Activated naive CD8-positive, alpha-beta T cell treated with anti-CD3 and anti-CD28 coated beads, Interleukin-2, amount 10 ng/mL, durations not matched to agents 7 days and 5 days (primary cell): ENCODE measurements at regions not wholly inside any gene's neighbourhood (a gene's known extent, or its start where the extent isn't known, plus 50 kb on each side); places are given as distances from the start of the nearest gene placed in this dataset.

Experiments
- ATAC-seq: fragments of 150-1000 bp; cut with Tn5 transposase; one replicate; pipeline ENCODE4 v1.10.0; 2021; ENCODE audit warnings: low read depth, moderate library complexity
- POLR2A ChIA-PET: fragments of 350-600 bp; sonication (Branson Sonifier 250); formaldehyde crosslinking; loops from one replicate; lab custom pipeline; 2021; ENCODE audit warnings: antibody characterized with exemption; lab: Charles Lee
- DNase-seq: peaks from one replicate; pipeline ENCODE4 v3.0.0; 2021
- H3K27ac Mint-ChIP-seq: one replicate; pipeline ENCODE4 v1.8.0; 2022; ENCODE audit warnings: mild to moderate bottlenecking, mixed read lengths
- H3K27me3 Mint-ChIP-seq: one replicate; pipeline ENCODE4 v1.8.0; 2022; ENCODE audit warnings: mild to moderate bottlenecking, moderate library complexity, mixed read lengths
- H3K36me3 Mint-ChIP-seq: one replicate; pipeline ENCODE4 v1.8.0; 2021; ENCODE audit warnings: mild to moderate bottlenecking, mixed read lengths
- H3K4me1 Mint-ChIP-seq: one replicate; pipeline ENCODE4 v1.8.0; 2021; ENCODE audit warnings: mixed read lengths
- H3K4me3 Mint-ChIP-seq: one replicate; pipeline ENCODE4 v1.8.0; 2022; ENCODE audit warnings: mild to moderate bottlenecking, moderate library complexity, mixed read lengths
- H3K9me3 Mint-ChIP-seq: one replicate; pipeline ENCODE4 v1.8.0; 2021; ENCODE audit warnings: mixed read lengths

DNA sequence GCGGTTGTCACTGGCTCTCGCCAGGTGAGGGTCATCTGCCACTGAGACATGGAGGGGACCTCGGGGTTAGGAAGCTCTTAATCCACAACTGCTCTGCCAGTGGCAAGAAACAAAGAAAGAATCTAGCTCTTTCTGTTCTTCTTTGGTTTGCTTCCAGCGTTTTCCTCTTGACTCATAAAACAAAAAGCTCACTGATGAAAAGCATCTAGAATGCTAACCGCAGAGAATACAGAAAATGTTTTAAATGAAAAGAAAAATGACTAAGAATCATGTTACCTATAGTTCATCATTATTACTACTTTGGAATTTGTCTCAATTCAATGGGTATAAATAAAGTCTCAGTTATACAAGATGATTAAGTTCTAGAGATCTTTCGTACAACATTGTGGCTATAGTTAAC lies 274.8 kb upstream of the TENM3 start:
- POLR2A ChIA-PET = no interaction called here
- Mint-ChIP-seq H3K36me3 (no peaks in the 10 kb centered on the region), H3K27me3 (no peaks in the 10 kb centered on the region), H3K9me3 (no peaks in the 10 kb centered on the region), H3K27ac (no peak overlapping the region), H3K4me1 (no peaks in the 10 kb centered on the region), H3K4me3 (no peak overlapping the region)
- DNase-seq (no peak), ATAC-seq (no peak)

DNA sequence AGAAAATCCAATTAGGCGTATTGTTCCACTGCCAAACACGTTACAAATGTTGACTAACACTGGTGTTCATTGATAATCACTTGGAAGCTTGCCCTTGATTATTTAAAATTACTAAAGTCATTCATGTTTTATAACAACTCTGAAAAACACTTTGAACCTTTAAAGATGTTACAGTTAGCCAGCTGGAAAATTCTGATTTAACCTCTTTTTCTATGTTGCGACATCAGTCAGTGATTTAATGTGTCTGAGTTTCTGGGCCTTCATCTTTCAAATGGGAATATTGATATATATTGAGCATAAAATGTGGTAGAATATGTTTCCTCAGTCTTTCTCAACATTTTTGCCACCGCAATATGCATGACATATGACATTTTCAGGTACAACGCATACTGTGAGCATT lies 274.1 kb upstream of the TENM3 start:
- no peak overlapping the region for H3K27ac Mint-ChIP-seq
- H3K9me3 Mint-ChIP-seq = no peaks in the 10 kb centered on the region
- POLR2A ChIA-PET = no interaction called here
- no peaks in the 10 kb centered on the region for H3K4me1 Mint-ChIP-seq
- ATAC-seq = no peak
- H3K27me3 Mint-ChIP-seq = no peaks in the 10 kb centered on the region
- no peaks in the 10 kb centered on the region for H3K36me3 Mint-ChIP-seq
- H3K4me3 Mint-ChIP-seq = no peak overlapping the region
- DNase-seq = no peak

DNA sequence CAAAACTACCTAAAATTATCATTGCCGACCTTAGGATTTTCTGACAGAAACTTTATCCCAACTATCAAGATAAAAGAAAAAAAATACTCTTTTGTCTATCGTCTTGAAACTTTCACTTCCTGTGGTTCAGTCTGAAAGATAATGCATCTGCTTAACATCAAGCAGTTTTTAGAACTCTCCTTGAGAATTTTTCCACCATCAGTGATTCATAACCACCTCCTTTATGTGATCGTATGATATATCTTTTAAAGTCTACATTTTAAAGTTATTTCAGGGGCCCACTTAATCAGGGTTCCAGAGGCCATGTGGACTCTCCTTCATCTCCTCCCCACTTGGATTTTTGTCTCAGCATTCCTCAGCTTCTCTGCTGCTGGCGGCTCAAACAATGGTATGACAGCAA lies 272.8 kb upstream of the TENM3 start:
- Mint-ChIP-seq H3K4me1 (no peaks in the 10 kb centered on the region), H3K27me3 (no peaks in the 10 kb centered on the region)

DNA sequence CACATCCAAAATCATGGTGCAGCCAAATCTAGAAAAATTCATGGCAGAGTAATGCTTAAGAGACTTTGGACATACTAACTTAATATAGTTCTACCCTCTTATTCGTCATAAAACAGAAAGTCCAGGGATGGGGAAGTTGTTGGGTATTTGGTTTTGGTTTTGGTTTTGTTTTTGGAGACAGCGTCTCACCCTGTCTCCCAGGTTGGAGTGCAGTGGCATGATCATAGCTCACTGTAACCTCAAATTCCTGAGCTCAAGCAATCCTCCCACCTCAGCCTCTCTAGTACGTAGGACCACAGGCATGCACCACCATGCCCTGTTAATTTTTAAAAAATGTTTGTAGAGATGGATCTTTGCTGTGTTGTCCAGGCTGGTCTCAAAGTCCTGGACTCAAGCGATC lies 271.8 kb upstream of the TENM3 start:
- no peaks in the 10 kb centered on the region for H3K36me3 Mint-ChIP-seq
- POLR2A ChIA-PET = no interaction called here
- no peak for DNase-seq
- H3K9me3 Mint-ChIP-seq = no peaks in the 10 kb centered on the region
- ATAC-seq = no peak
- H3K4me3 Mint-ChIP-seq = peak overlapping the region; percentile 58
- H3K27ac Mint-ChIP-seq = no peak overlapping the region
- H3K4me1 Mint-ChIP-seq = no peaks in the 10 kb centered on the region
- no peaks in the 10 kb centered on the region for H3K27me3 Mint-ChIP-seq

More for the DNA sequence above, 272.8 kb upstream of the TENM3 start:
- Mint-ChIP-seq H3K9me3 (no peaks in the 10 kb centered on the region), H3K4me3 (no peak overlapping the region), H3K27ac (no peak overlapping the region), H3K36me3 (no peaks in the 10 kb centered on the region)
- POLR2A ChIA-PET = interaction anchor here (0.7 kb wide), 1 partner anchor 16 kb away, joined by 3 read pairs; no protein-coding TSS in a partner anchor
- DNase-seq (no peak), ATAC-seq (no peak)

DNA sequence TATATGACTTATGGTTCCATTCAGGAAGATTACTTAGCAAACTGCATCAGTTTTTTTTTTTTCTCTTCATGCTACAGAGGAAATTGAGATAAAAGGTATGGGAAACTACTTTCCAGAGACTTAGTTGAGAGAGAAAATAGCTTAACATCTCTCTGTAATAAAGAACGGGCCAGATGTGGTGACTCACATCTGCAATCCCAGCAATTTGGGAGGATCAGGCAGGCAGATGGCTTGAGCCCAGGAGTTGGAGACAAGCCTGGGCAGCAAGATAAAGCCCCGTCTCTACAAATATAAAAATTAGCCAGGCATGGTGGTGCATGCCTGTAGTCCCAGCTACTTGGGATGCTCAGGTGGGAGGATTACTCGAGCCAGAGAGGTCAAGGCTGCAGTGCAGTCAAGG lies 271.2 kb upstream of the TENM3 start:
- H3K27me3 Mint-ChIP-seq = no peaks in the 10 kb centered on the region
- H3K36me3 Mint-ChIP-seq = no peaks in the 10 kb centered on the region
- DNase-seq = no peak
- no peak for ATAC-seq
- no peak overlapping the region for H3K4me3 Mint-ChIP-seq
- POLR2A ChIA-PET = no interaction called here
- no peaks in the 10 kb centered on the region for H3K4me1 Mint-ChIP-seq
- H3K9me3 Mint-ChIP-seq = peaks cover 2% of the 10 kb centered on the region
- H3K27ac Mint-ChIP-seq = no peak overlapping the region

DNA sequence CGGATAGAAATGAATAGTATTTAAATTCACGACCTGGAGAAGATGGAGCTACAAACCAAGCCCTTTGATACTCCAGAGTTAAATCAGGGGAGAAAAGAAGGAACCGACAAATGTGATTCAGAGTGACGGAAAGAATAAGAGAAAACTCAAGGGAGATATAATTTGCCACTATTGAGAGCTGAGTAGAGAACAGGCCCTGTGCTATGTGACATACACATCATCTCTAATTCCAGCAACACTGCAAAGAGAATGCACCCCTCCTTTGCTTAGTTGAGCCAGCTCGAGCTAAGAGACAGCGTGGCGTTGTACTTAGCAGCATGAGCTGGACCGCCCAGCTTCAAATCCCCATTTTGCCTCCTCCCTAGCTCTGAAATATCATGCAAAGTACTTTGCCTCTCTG lies 266.4 kb upstream of the TENM3 start:
- Mint-ChIP-seq H3K27me3 (no peaks in the 10 kb centered on the region), H3K4me1 (no peaks in the 10 kb centered on the region), H3K27ac (no peak overlapping the region), H3K9me3 (peaks cover 2% of the 10 kb centered on the region), H3K4me3 (no peak overlapping the region), H3K36me3 (no peaks in the 10 kb centered on the region)
- DNase-seq = no peak
- ATAC-seq = no peak
- POLR2A ChIA-PET = no interaction called here

DNA sequence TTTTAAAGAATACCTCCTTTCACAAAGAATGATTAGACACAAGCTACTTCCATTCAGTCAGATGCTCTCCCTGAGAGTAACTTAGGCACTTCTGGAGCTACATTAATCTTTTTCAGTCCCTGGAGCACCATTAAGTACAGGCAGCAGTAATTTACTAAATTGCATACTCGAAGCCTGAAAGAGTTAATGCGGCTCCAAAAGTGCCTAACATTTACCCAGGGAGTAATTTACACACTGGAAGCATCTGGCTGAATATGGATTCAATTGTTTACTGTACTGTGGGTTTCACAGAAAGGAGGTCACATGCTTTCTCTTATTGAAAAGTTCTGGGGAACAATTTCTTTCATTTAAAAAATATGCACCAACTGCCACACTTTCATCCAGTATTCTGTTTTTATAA lies 260.8 kb upstream of the TENM3 start:
- Mint-ChIP-seq H3K9me3 (no peaks in the 10 kb centered on the region), H3K4me1 (no peaks in the 10 kb centered on the region), H3K27ac (no peak overlapping the region), H3K4me3 (no peak overlapping the region), H3K36me3 (no peaks in the 10 kb centered on the region), H3K27me3 (no peaks in the 10 kb centered on the region)
- ATAC-seq (no peak), DNase-seq (no peak)
- POLR2A ChIA-PET = no interaction called here

DNA sequence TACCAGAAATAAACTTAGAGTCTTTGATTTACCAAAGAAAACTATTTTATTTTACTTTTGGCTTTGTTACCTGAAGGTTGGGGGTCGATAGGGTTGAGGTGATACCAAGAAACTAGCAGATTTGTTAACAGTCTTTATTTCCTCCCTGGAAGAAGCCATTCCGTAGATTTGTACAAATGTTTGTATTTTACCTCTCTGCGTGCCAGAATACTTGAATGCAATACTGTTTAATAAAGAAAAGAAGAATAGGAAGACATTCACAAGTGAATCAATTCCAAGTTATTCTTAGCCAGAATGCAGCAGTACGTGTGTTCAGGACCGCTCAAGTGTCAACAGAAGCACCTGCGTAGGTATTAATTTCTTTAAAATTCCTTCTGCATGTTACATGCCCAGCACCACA lies 260.3 kb upstream of the TENM3 start:
- no peak for ATAC-seq
- POLR2A ChIA-PET = no interaction called here
- H3K9me3 Mint-ChIP-seq = no peaks in the 10 kb centered on the region
- H3K4me1 Mint-ChIP-seq = no peaks in the 10 kb centered on the region
- H3K27me3 Mint-ChIP-seq = no peaks in the 10 kb centered on the region
- H3K36me3 Mint-ChIP-seq = no peaks in the 10 kb centered on the region
- H3K4me3 Mint-ChIP-seq = no peak overlapping the region
- no peak for DNase-seq
- H3K27ac Mint-ChIP-seq = no peak overlapping the region

DNA sequence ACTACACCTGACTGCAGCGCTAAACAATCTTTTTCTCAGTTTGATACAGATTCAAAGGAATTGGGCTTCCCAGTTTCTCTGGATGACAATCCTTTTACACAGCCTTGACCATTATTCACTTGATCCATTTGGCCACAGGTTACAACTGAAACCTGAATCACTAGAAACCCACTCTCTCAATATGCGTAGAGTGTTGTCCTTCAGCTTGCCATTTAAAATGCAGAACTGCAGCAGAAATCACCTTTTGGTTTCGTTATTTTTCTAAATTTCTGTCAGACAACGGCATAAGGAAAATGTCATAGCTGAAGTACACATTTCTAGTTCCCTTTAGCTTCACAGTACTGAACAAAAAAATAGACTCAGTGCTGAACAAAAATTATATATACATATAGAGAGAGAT lies 255.8 kb upstream of the TENM3 start:
- Mint-ChIP-seq H3K4me1 (no peaks in the 10 kb centered on the region), H3K4me3 (no peak overlapping the region), H3K27me3 (no peaks in the 10 kb centered on the region), H3K9me3 (no peaks in the 10 kb centered on the region), H3K36me3 (no peaks in the 10 kb centered on the region), H3K27ac (no peak overlapping the region)
- POLR2A ChIA-PET = no interaction called here
- ATAC-seq (no peak), DNase-seq (no peak)

DNA sequence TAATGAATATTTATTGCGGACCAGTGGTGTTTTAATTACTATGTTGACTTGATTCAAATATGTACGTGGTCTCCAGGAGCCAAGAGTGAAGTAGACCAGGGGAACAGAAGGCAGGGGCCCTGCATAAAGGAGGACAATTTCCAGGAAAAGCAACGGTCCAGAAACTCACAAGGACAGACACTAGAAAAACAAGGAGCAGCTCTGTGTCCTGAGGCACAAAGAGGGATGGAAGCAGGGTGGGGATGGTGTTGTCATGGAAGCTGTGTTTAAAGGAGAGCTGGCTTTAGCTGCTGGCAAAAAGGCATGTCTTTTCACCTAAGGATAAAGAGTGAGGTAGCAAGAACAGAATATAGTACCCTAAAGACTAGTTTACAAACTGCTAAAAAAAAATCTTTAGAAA lies 254.1 kb upstream of the TENM3 start:
- no peak for DNase-seq
- ATAC-seq = no peak
- POLR2A ChIA-PET = no interaction called here
- no peaks in the 10 kb centered on the region for H3K4me1 Mint-ChIP-seq
- no peaks in the 10 kb centered on the region for H3K36me3 Mint-ChIP-seq
- no peak overlapping the region for H3K27ac Mint-ChIP-seq
- H3K27me3 Mint-ChIP-seq = no peaks in the 10 kb centered on the region
- H3K9me3 Mint-ChIP-seq = no peaks in the 10 kb centered on the region
- H3K4me3 Mint-ChIP-seq = no peak overlapping the region

DNA sequence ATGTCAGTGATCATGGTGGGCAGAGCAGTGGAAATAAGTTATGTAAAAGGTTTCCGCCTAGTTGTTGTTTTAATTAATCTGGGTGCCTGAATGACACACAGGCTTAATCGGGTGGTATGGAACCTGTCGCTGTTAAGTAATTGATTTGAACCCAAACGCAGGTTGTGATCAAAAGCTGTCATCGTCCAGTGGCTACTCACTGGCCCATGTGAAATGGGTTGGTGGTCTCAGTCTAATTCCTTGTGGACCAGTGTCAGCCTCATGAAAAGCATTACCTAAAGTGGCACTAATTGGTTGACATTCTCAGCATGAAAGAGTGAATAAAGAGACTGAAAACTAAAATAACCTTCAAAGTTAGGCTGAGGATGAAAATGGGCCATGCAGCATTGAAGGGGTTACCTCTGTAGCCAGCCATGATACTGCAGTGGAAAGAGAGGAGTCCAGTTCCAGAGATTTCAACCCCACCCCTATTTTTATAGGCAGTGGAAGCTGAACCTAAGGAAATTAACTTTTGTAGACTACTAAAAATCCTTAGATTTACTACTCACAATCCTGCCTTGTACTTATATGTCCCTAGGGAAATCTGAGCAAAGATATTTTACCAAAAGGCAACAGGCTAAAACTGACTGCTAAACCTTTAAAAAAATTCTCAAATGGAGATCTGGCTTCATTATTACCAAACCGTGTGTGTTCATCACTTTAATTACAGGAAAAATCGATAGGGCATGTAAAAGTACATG lies 251.7 kb upstream of the TENM3 start:
- Mint-ChIP-seq H3K27ac (no peak overlapping the region), H3K36me3 (no peaks in the 10 kb centered on the region), H3K4me1 (no peaks in the 10 kb centered on the region), H3K27me3 (no peaks in the 10 kb centered on the region), H3K9me3 (no peaks in the 10 kb centered on the region), H3K4me3 (no peak overlapping the region)
- POLR2A ChIA-PET = no interaction called here
- DNase-seq (no peak), ATAC-seq (no peak)

DNA sequence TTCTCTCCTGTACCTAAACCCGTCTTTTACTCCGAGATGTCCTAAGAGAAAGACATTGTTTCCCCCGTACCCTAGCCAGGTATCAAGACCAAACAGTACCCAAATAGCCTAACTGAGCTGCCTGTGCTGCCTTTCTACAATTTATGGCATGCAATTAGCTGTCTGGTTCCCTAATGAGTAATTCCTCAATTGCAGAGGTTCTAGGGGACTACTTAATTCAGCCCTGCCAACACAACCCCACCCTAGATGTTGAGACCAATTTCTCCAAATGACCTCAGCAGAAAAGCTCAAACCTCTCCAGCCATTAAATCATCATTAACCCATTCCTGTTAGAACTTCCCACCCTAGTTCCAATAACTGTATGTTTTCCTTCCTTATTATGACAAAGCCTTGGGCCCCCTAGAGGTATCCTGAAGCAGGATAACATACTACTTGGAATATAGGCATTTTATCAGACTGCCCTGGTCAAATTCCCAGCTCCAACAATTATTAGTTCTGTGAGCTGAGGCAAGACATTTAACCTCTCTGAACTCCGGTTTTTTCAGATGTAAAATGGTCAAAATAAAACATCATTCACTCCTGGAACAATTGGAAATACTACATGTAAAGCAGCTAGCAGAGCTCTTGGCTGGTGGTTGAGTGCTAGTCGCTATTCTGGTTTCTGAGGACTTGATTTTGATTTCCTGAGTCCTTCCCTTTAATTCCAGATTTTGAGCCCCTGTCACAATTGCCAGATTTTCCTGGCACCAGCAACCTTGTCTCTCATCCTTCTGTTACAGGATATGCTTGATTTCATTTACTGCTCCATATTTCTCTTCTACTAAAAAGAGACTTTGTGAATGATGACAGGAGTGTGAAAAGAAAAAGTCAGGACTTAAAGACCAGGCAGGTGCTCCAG lies 244.6 kb upstream of the TENM3 start:
- Mint-ChIP-seq H3K27me3 (no peaks in the 10 kb centered on the region), H3K4me1 (no peaks in the 10 kb centered on the region), H3K36me3 (no peaks in the 10 kb centered on the region), H3K4me3 (no peak overlapping the region), H3K27ac (no peak overlapping the region), H3K9me3 (no peaks in the 10 kb centered on the region)
- ATAC-seq = no peak
- POLR2A ChIA-PET = no interaction called here
- DNase-seq = no peak

DNA sequence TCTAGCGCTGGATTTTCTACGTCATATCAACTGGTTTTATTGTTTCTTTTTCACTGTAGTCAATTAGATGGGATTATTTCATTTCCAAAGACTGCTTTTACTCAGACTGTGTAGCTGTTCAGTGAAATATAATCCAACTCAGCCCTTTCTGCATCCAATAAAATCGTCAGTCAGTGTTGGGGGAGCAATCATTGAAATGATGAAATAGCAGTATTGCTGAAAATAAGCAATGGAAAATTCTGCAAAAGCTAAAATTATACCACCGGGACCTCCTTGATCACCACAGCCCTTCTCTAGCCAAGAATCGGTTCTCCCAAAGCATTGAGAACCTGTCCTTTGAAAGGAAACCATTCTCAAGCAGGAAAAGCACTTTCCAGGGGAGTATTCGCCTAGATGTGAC lies 243.1 kb upstream of the TENM3 start:
- H3K27ac Mint-ChIP-seq = no peak overlapping the region
- H3K9me3 Mint-ChIP-seq = peaks cover 2% of the 10 kb centered on the region
- H3K4me1 Mint-ChIP-seq = no peaks in the 10 kb centered on the region
- no peak overlapping the region for H3K4me3 Mint-ChIP-seq
- no peaks in the 10 kb centered on the region for H3K27me3 Mint-ChIP-seq
- no peak for DNase-seq
- POLR2A ChIA-PET = no interaction called here
- H3K36me3 Mint-ChIP-seq = no peaks in the 10 kb centered on the region
- no peak for ATAC-seq

DNA sequence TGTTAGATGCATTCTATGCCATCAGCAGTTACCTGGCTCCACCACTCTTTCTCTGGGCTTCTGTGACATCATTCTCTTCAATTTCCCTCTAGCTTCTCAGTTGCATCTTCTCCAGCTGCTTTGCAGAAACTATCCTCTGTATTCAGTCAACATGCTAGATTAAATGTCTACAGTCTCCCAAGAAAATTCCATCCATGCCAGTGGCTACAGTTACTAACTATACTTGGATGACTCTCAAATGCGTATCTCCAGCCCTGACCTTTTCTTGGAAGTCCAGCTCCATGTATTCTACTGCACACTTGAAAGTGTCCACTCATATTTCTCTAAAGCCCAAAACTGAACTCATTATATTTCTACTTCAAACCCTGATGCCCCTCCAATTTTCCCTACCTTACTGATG lies 232.3 kb upstream of the TENM3 start:
- Mint-ChIP-seq H3K4me3 (no peak overlapping the region), H3K4me1 (no peaks in the 10 kb centered on the region), H3K9me3 (no peaks in the 10 kb centered on the region), H3K27ac (no peak overlapping the region), H3K36me3 (no peaks in the 10 kb centered on the region), H3K27me3 (no peaks in the 10 kb centered on the region)
- DNase-seq (no peak), ATAC-seq (no peak)
- POLR2A ChIA-PET = no interaction called here
